HEK293 (cell line): ENCODE measurements at regions not wholly inside any gene's neighbourhood (a gene's known extent, or its start where the extent isn't known, plus 50 kb on each side); places are given as distances from the start of the nearest gene placed in this dataset.

Experiments used
- CTCF ChIA-PET: fragments of 350-600 bp; formaldehyde crosslinking; extraction: SDS; loops from one replicate; lab custom pipeline; 2021; ENCODE audit warnings: antibody characterized with exemption; lab: Yijun Ruan, JAX
- POLR2A ChIA-PET: fragments of 300-600 bp; formaldehyde crosslinking; extraction: SDS; loops from one replicate; lab custom pipeline; 2020; ENCODE audit warnings: antibody characterized with exemption, inconsistent platforms; lab: Yijun Ruan, JAX
- H3K27ac ChIP-seq: fragments of 200-500 bp; sonication (Bioruptor generic); 2 replicates; pipeline ENCODE4 v1.5.1; 2014; ENCODE audit warnings: low read depth, low read length, control low read depth, inconsistent platforms; ENCODE audit errors: extremely low read depth
- H3K36me3 ChIP-seq, 2 experiments: fragments of 200-500 bp in 1 of 2; sonication (Bioruptor generic) in 1 of 2; 1 replicate in 1 of 2; 2 replicates in 1 of 2; pipeline ENCODE4 v1.5.1; 2014 to 2017; ENCODE audit warnings: inconsistent platforms in 2 of 2, low read length in 2 of 2; ENCODE audit not compliant: control insufficient read depth in 2 of 2, insufficient read depth in 1 of 2
- H3K4me1 ChIP-seq: fragments of 200-500 bp; sonication (Bioruptor generic); 2 replicates; pipeline ENCODE4 v1.5.1; 2014; ENCODE audit warnings: mild to moderate bottlenecking, low read length, inconsistent platforms; ENCODE audit not compliant: control insufficient read depth, insufficient read depth
- H3K4me3 ChIP-seq: 2 replicates; pipeline ENCODE4 v1.5.1; 2011; ENCODE audit warnings: low read depth, mild to moderate bottlenecking, control low read depth, low read length, moderate library complexity
- H3K9me3 ChIP-seq: fragments of 200-500 bp; sonication (Bioruptor generic); 2 replicates; pipeline ENCODE4 v1.5.1; 2014; ENCODE audit warnings: low read depth, low read length, inconsistent platforms; ENCODE audit not compliant: control insufficient read depth, insufficient read depth
- BCL11A ChIP-seq: fragments of 450-650 bp; formaldehyde crosslinking; IDR thresholded peaks from 2 replicates; pipeline ENCODE4 v1.5.1; 2016; ENCODE audit warnings: low read depth, missing biosample characterization, missing genetic modification characterization
- HOXA7 ChIP-seq: sonication (generic); formaldehyde crosslinking; IDR thresholded peaks from 2 replicates; pipeline ENCODE4 v1.8.1; 2022; ENCODE audit warnings: missing genetic modification reagents, borderline replicate concordance
- IKZF3 ChIP-seq: fragments of 450-650 bp; IDR thresholded peaks from 2 replicates; pipeline ENCODE4 v1.5.0; 2018; ENCODE audit warnings: missing biosample characterization, mild to moderate bottlenecking, missing genetic modification characterization, moderate library complexity
- KLF1 ChIP-seq: fragments of 450-650 bp; formaldehyde crosslinking; IDR thresholded peaks from 2 replicates; pipeline ENCODE4 v1.5.1; 2016; ENCODE audit warnings: missing biosample characterization, missing genetic modification characterization
- PRDM2 ChIP-seq: fragments of 450-650 bp; formaldehyde crosslinking; IDR thresholded peaks from 2 replicates; pipeline ENCODE4 v1.5.1; 2016; ENCODE audit warnings: missing biosample characterization, missing genetic modification characterization, borderline replicate concordance
- TCF7L2 ChIP-seq: IDR thresholded peaks from 2 replicates; pipeline ENCODE4 v1.6.1; 2011; ENCODE audit warnings: low read depth, mild to moderate bottlenecking, inconsistent platforms, low read length, moderate library complexity, borderline replicate concordance
- ZNF10 ChIP-seq: fragments of 450-650 bp; formaldehyde crosslinking; IDR thresholded peaks from 2 replicates; pipeline ENCODE4 v1.5.1; 2017; ENCODE audit warnings: missing biosample characterization, missing genetic modification characterization
- ZNF2 ChIP-seq: fragments of 450-650 bp; formaldehyde crosslinking; IDR thresholded peaks from 2 replicates; pipeline ENCODE4 v1.5.1; 2016; ENCODE audit warnings: missing biosample characterization, missing genetic modification characterization
- ZNF23 ChIP-seq: fragments of 450-650 bp; formaldehyde crosslinking; IDR thresholded peaks from 2 replicates; pipeline ENCODE4 v1.5.1; 2016; ENCODE audit warnings: missing biosample characterization, missing genetic modification characterization, borderline replicate concordance
- ZNF341 ChIP-seq: fragments of 450-650 bp; formaldehyde crosslinking; IDR thresholded peaks from 2 replicates; pipeline ENCODE4; 2016; ENCODE audit warnings: low read depth, missing biosample characterization, missing genetic modification characterization
- ZNF366 ChIP-seq: fragments of 450-650 bp; formaldehyde crosslinking; conservative IDR thresholded peaks from 2 replicates; pipeline ENCODE4 v1.5.1; 2016; ENCODE audit warnings: missing biosample characterization, missing genetic modification characterization
- ZNF394 ChIP-seq: fragments of 450-650 bp; formaldehyde crosslinking; IDR thresholded peaks from 2 replicates; pipeline ENCODE4 v1.5.1; 2016; ENCODE audit warnings: missing biosample characterization, missing genetic modification characterization, mild to moderate bottlenecking, moderate library complexity, borderline replicate concordance
- ZNF404 ChIP-seq: fragments of 450-650 bp; formaldehyde crosslinking; IDR thresholded peaks from 2 replicates; pipeline ENCODE4 v1.5.1; 2017; ENCODE audit warnings: missing biosample characterization, missing genetic modification characterization
- ZNF473 ChIP-seq: fragments of 450-650 bp; formaldehyde crosslinking; IDR thresholded peaks from 2 replicates; pipeline ENCODE4 v1.5.1; 2017; ENCODE audit warnings: missing biosample characterization, missing genetic modification characterization
- ZNF501 ChIP-seq: fragments of 450-650 bp; formaldehyde crosslinking; IDR thresholded peaks from 2 replicates; pipeline ENCODE4 v1.5.1; 2016; ENCODE audit warnings: missing biosample characterization, missing genetic modification characterization
- ZNF513 ChIP-seq: fragments of 450-650 bp; IDR thresholded peaks from 2 replicates; pipeline ENCODE4 v1.5.1; 2018; ENCODE audit warnings: missing biosample characterization, missing genetic modification characterization
- ZNF514 ChIP-seq: fragments of 450-650 bp; formaldehyde crosslinking; IDR thresholded peaks from 2 replicates; pipeline ENCODE4 v1.5.1; 2016; ENCODE audit warnings: missing biosample characterization, missing genetic modification characterization
- ZNF530 ChIP-seq: fragments of 450-650 bp; formaldehyde crosslinking; IDR thresholded peaks from 2 replicates; pipeline ENCODE4 v1.5.1; 2016; ENCODE audit warnings: low read depth, missing biosample characterization, missing genetic modification characterization
- ZNF555 ChIP-seq: fragments of 450-650 bp; formaldehyde crosslinking; conservative IDR thresholded peaks from 2 replicates; pipeline ENCODE4 v1.5.1; 2017; ENCODE audit warnings: missing biosample characterization, mild to moderate bottlenecking, missing genetic modification characterization, inconsistent platforms
- ZNF571 ChIP-seq: fragments of 450-650 bp; formaldehyde crosslinking; IDR thresholded peaks from 2 replicates; pipeline ENCODE4 v1.5.0; 2017; ENCODE audit warnings: missing biosample characterization, missing genetic modification characterization
- ZNF585B ChIP-seq: fragments of 450-650 bp; formaldehyde crosslinking; IDR thresholded peaks from 2 replicates; pipeline ENCODE4 v1.5.1; 2016; ENCODE audit warnings: missing biosample characterization, missing genetic modification characterization
- ZNF626 ChIP-seq: fragments of 450-650 bp; sonication (Bioruptor Pico); formaldehyde crosslinking; IDR thresholded peaks from 2 replicates; pipeline ENCODE4 v1.5.1; 2018; ENCODE audit warnings: missing biosample characterization, missing genetic modification characterization, inconsistent platforms
- ZNF768 ChIP-seq: fragments of 450-650 bp; formaldehyde crosslinking; IDR thresholded peaks from 2 replicates; pipeline ENCODE4 v1.5.1; 2018; ENCODE audit warnings: missing biosample characterization, mild to moderate bottlenecking, missing genetic modification characterization
- ZNF776 ChIP-seq: fragments of 450-650 bp; formaldehyde crosslinking; IDR thresholded peaks from 2 replicates; pipeline ENCODE4 v1.5.0; 2017; ENCODE audit warnings: missing biosample characterization, missing genetic modification characterization, borderline replicate concordance
- TF ChIP-seq, protein P1 (sequence below): fragments of 450-650 bp; formaldehyde crosslinking; IDR thresholded peaks from 2 replicates; pipeline ENCODE4 v1.5.1; 2016; ENCODE audit warnings: missing biosample characterization, missing genetic modification characterization

DNA sequence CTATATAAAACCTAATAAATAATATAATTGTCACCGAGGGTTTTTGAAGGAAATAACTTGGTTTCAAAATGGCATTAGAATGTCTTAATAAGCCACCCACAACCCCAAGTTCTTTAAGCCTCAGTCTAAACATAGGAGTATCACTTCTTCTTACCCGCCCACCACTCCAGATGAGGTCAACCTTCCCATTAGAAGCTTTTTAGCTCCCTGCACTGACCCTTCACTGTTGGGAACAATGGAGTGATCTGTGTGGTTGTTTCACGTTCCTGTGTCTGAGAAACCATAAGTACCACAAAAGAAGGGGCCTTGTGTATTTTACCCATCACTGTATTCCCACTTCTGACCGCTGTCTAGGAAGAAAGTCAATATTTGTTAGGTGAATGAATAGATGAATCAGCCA lies 326.3 kb upstream of the ZNF521 start:
- H3K36me3 ChIP-seq: no peaks in the 10 kb centered on the region
- H3K4me1 ChIP-seq: no peaks in the 10 kb centered on the region
- TF ChIP-seq PRDM2 (tag by site-specific recombination): no peak
- no peak for TF ChIP-seq ZNF530 (tag by site-specific recombination)
- no peak for TF ChIP-seq ZNF341 (tag by site-specific recombination)
- no peak for TF ChIP-seq ZNF513
- no peak for TF ChIP-seq ZNF2 (tag by site-specific recombination)
- TF ChIP-seq HOXA7 (CRISPR knock-in tag): no peak
- no peak for TF ChIP-seq ZNF514
- no peak for TF ChIP-seq ZNF473 (tag by site-specific recombination)
- no peak for TF ChIP-seq ZNF555
- no peak for TF ChIP-seq TCF7L2
- TF ChIP-seq ZNF10 (tag by site-specific recombination): no peak
- TF ChIP-seq ZNF501 (tag by site-specific recombination): no peak
- TF ChIP-seq IKZF3 (tag by site-specific recombination): no peak
- no peak for TF ChIP-seq ZNF776 (tag by site-specific recombination)
- no peak for TF ChIP-seq ZNF23 (tag by site-specific recombination)
- no peak for TF ChIP-seq ZNF366
- TF ChIP-seq ZNF768 (tag by site-specific recombination): no peak
- no peak overlapping the region for H3K4me3 ChIP-seq
- no peak overlapping the region for H3K27ac ChIP-seq
- ChIA-PET CTCF (interaction anchor here (0.5 kb wide), 1 partner anchor 29 kb away, joined by 3 read pairs; no protein-coding TSS in a partner anchor), POLR2A (no interaction called here)
- H3K9me3 ChIP-seq: no peaks in the 10 kb centered on the region

DNA sequence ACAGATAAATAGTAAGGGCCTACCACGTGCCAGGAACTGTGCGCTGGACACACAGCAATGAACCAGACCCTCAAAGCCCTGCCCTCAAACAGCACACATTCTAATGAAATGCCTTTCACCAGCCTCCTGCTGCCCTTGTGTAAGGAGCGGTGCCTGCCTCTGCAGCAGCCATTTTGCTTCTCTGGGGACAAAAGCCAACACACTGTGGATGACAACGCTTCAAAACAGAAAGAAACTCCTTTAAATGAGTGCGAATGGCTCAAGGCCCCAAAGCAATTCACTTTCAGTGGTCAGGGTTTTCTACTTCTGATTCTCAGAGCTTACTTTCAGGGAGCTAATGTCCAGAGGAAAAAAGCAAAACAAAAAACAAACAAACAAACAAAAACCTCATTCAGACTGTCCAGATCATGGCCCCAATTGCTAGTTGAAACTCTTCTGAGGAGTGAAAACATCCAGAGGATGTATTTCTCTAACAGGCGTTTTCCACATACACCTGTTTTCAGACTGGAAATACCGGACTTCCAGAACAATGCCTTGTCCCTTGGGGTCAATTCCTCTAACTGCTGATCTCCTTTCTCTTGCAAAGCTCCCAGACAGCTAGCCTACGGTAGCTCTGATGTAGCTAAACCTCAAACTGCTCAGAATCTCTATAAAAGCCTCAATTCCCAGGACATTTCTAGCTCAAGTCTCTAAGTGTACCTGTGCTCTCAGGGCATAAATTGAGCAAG lies 323.3 kb upstream of the ZNF521 start:
- Histone ChIP-seq H3K27ac (no peak overlapping the region), H3K36me3 (no peaks in the 10 kb centered on the region), H3K4me3 (no peak overlapping the region), H3K9me3 (no peaks in the 10 kb centered on the region), H3K4me1 (no peaks in the 10 kb centered on the region)
- ChIA-PET CTCF (no interaction called here), POLR2A (no interaction called here)
- TF ChIP-seq ZNF626 (tag by site-specific recombination) (no peak), KLF1 (tag by site-specific recombination) (no peak), ZNF585B (tag by site-specific recombination) (no peak), ZNF571 (tag by site-specific recombination) (no peak), BCL11A (tag by site-specific recombination) (no peak), ZNF2 (tag by site-specific recombination) (no peak), ZNF394 (tag by site-specific recombination) (no peak), ZNF404 (tag by site-specific recombination) (no peak)
- TF ChIP-seq, protein P1, sequence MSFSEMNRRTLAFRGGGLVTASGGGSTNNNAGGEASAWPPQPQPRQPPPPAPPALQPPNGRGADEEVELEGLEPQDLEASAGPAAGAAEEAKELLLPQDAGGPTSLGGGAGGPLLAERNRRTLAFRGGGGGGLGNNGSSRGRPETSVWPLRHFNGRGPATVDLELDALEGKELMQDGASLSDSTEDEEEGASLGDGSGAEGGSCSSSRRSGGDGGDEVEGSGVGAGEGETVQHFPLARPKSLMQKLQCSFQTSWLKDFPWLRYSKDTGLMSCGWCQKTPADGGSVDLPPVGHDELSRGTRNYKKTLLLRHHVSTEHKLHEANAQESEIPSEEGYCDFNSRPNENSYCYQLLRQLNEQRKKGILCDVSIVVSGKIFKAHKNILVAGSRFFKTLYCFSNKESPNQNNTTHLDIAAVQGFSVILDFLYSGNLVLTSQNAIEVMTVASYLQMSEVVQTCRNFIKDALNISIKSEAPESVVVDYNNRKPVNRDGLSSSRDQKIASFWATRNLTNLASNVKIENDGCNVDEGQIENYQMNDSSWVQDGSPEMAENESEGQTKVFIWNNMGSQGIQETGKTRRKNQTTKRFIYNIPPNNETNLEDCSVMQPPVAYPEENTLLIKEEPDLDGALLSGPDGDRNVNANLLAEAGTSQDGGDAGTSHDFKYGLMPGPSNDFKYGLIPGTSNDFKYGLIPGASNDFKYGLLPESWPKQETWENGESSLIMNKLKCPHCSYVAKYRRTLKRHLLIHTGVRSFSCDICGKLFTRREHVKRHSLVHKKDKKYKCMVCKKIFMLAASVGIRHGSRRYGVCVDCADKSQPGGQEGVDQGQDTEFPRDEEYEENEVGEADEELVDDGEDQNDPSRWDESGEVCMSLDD (tag by site-specific recombination): no peak
